Ishikawa (cell line): ENCODE measurements at regions not wholly inside any gene's neighbourhood (a gene's known extent, or its start where the extent isn't known, plus 50 kb on each side); places are given as distances from the start of the nearest gene placed in this dataset.

ENCODE experiments used
- CREB1 ChIP-seq: IDR thresholded peaks from 2 replicates; pipeline ENCODE4 v1.6.1; 2012; ENCODE audit warnings: low read depth
- EP300 ChIP-seq: IDR thresholded peaks from 2 replicates; pipeline ENCODE4 v1.6.1; 2012; ENCODE audit warnings: borderline replicate concordance
- MAX ChIP-seq: IDR thresholded peaks from 2 replicates; pipeline ENCODE4 v1.6.1; 2012
- NFIC ChIP-seq: IDR thresholded peaks from 2 replicates; pipeline ENCODE4 v1.6.1; 2012
- TAF1 ChIP-seq: IDR thresholded peaks from 2 replicates; pipeline ENCODE4 v1.6.1; 2012; ENCODE audit warnings: low read depth, mild to moderate bottlenecking
- TCF12 ChIP-seq: IDR thresholded peaks from 2 replicates; pipeline ENCODE4 v1.6.1; 2012; ENCODE audit warnings: low read depth
- USF1 ChIP-seq: IDR thresholded peaks from 2 replicates; pipeline ENCODE4 v1.6.1; 2012

GRCh38 chr14:71194251-71194650, 287.0 kb downstream of the PCNX1 start:
- TF ChIP-seq EP300 (no peak), CREB1 (no peak), NFIC (no peak), TAF1 (no peak), MAX (no peak), TCF12 (no peak), USF1 (no peak)
